GM23338 (cell line): ENCODE measurements at regions not wholly inside any gene's neighbourhood (a gene's known extent, or its start where the extent isn't known, plus 50 kb on each side); places are given as distances from the start of the nearest gene placed in this dataset.

Experiments
- ATAC-seq: fragments of 200-7000 bp; cut with Tn5 transposase; 3 replicates; pipeline ENCODE4 v1.9.1; 2020
- DNase-seq: peaks from one replicate; pipeline ENCODE4 v3.0.0-alpha.2; 2015; ENCODE audit warnings: low spot score
- H2AFZ ChIP-seq: fragments of 200-600 bp; sonication (generic); 2 replicates; pipeline ENCODE4 v1.8.0; 2016; ENCODE audit warnings: antibody characterized with exemption, mild to moderate bottlenecking, moderate library complexity
- H3F3A ChIP-seq: fragments of 200-600 bp; sonication (generic); replicated peaks from 2 replicates; pipeline ENCODE4 v1.8.0; 2017; ENCODE audit warnings: antibody characterized with exemption, mixed run types, low read depth
- H3K27ac ChIP-seq: fragments of 200-600 bp; sonication (generic); 2 replicates; pipeline ENCODE4 v1.6.1; 2016; ENCODE audit warnings: low read depth
- H3K27me3 ChIP-seq: fragments of 200-600 bp; sonication (generic); 2 replicates; pipeline ENCODE4 v1.8.0; 2016; ENCODE audit warnings: mild to moderate bottlenecking, mixed run types, moderate library complexity; ENCODE audit not compliant: insufficient read depth
- H3K36me3 ChIP-seq: fragments of 200-600 bp; sonication (generic); 2 replicates; pipeline ENCODE4 v1.8.0; 2016; ENCODE audit warnings: mild to moderate bottlenecking; ENCODE audit not compliant: insufficient read depth
- H3K4me1 ChIP-seq: fragments of 200-600 bp; sonication (generic); 2 replicates; pipeline ENCODE4 v1.8.0; 2016; ENCODE audit warnings: mild to moderate bottlenecking, moderate library complexity; ENCODE audit not compliant: insufficient read depth
- H3K4me2 ChIP-seq: fragments of 200-600 bp; sonication (generic); 2 replicates; pipeline ENCODE4 v1.7.1; 2017; ENCODE audit warnings: mixed run types
- H3K4me3 ChIP-seq: fragments of 200-600 bp; sonication (generic); 2 replicates; pipeline ENCODE4 v1.6.1; 2016; ENCODE audit warnings: mixed run types
- H3K79me2 ChIP-seq: fragments of 200-600 bp; sonication (generic); replicated peaks from 2 replicates; pipeline ENCODE4 v1.8.0; 2017; ENCODE audit warnings: mild to moderate bottlenecking; ENCODE audit not compliant: insufficient read depth
- H3K9me2 ChIP-seq: fragments of 200-600 bp; sonication (generic); 2 replicates; pipeline ENCODE4 v1.8.0; 2017; ENCODE audit not compliant: insufficient read depth
- H4K20me1 ChIP-seq: fragments of 200-600 bp; sonication (generic); replicated peaks from 2 replicates; pipeline ENCODE4 v1.8.0; 2017; ENCODE audit warnings: mild to moderate bottlenecking; ENCODE audit not compliant: insufficient read depth
- H3K27ac Mint-ChIP-seq: 2 replicates; pipeline ENCODE4 v1.8.0; 2020; ENCODE audit warnings: inconsistent platforms, mild to moderate bottlenecking, moderate library complexity, mixed read lengths
- H3K27me3 Mint-ChIP-seq: 3 replicates; pipeline ENCODE4 v1.8.0; 2022; ENCODE audit warnings: low read depth, mild to moderate bottlenecking, moderate library complexity, mixed read lengths, inconsistent platforms; ENCODE audit not compliant: insufficient read depth, poor library complexity
- H3K36me3 Mint-ChIP-seq: 3 replicates; pipeline ENCODE4 v1.8.0; 2021; ENCODE audit warnings: low read depth, mild to moderate bottlenecking, inconsistent platforms, moderate library complexity, mixed read lengths
- H3K4me1 Mint-ChIP-seq: 3 replicates; pipeline ENCODE4 v1.8.0; 2020; ENCODE audit warnings: mild to moderate bottlenecking, inconsistent platforms, mixed read lengths
- H3K4me3 Mint-ChIP-seq: 3 replicates; pipeline ENCODE4 v1.8.0; 2021; ENCODE audit warnings: moderate library complexity, mild to moderate bottlenecking, inconsistent platforms, mixed read lengths
- H3K9me3 Mint-ChIP-seq: 3 replicates; pipeline ENCODE4 v1.8.0; 2020; ENCODE audit warnings: moderate library complexity, mild to moderate bottlenecking, inconsistent platforms, mixed read lengths
- CREB1 ChIP-seq: fragments of 250-450 bp; sonication (Bioruptor Pico); IDR thresholded peaks from 2 replicates; pipeline ENCODE4 v1.5.0; 2020; ENCODE audit warnings: low read depth, mild to moderate bottlenecking, moderate library complexity
- CTCF ChIP-seq, 2 experiments: fragments of 200-600 bp in 1 of 2; sonication (generic) in 1 of 2; conservative IDR thresholded peaks; 2 replicates each; pipeline versions ENCODE4 v1.5.1 to v1.6.1; 2016 to 2017; ENCODE audit warnings: antibody characterized with exemption in 2 of 2, low read depth in 2 of 2, mild to moderate bottlenecking in 2 of 2, moderate library complexity in 1 of 2
- EZH2phosphoT487 ChIP-seq: fragments of 200-600 bp; sonication (generic); IDR thresholded peaks from one replicate; pipeline ENCODE4 v1.8.1; 2018; ENCODE audit warnings: antibody characterized with exemption; ENCODE audit not compliant: unreplicated experiment
- JUNB ChIP-seq: IDR thresholded peaks from one replicate; pipeline ENCODE4 v1.6.1; 2016; ENCODE audit warnings: antibody characterized with exemption; ENCODE audit not compliant: unreplicated experiment
- REST ChIP-seq: IDR thresholded peaks from one replicate; pipeline ENCODE4 v1.6.1; 2018; ENCODE audit warnings: antibody characterized with exemption; ENCODE audit not compliant: unreplicated experiment
- STAT1 ChIP-seq: IDR thresholded peaks from one replicate; pipeline ENCODE4 v1.6.1; 2016; ENCODE audit warnings: antibody characterized with exemption; ENCODE audit not compliant: unreplicated experiment
- ZNF114 ChIP-seq: fragments of 250-450 bp; sonication (Bioruptor Pico); IDR thresholded peaks from 2 replicates; pipeline ENCODE4 v1.5.0; 2020; ENCODE audit warnings: mild to moderate bottlenecking, moderate library complexity
- ZNF331 ChIP-seq: fragments of 250-450 bp; sonication (Bioruptor Pico); IDR thresholded peaks from 2 replicates; pipeline ENCODE4 v1.5.0; 2020; ENCODE audit warnings: low read depth, mild to moderate bottlenecking, moderate library complexity
- ZNF462 ChIP-seq: fragments of 250-450 bp; sonication (Bioruptor Pico); IDR thresholded peaks from 2 replicates; pipeline ENCODE4 v1.5.0; 2020; ENCODE audit warnings: mild to moderate bottlenecking, moderate library complexity

- Mint-ChIP-seq H3K27ac (no peak overlapping the region), H3K4me3 (no peak overlapping the region)
- H3K4me2 ChIP-seq, result no peak overlapping the region
These were observed 581.0 kb downstream of the ELAVL2 start for GRCh38 chr9:23245067-23245466.

More at GRCh38 chr9:23245067-23245466, 581.0 kb downstream of the ELAVL2 start:
- Mint-ChIP-seq H3K36me3 (no peaks in the 10 kb centered on the region; the same call in 1 of the 3 replicates), H3K27me3 (no peaks in the 10 kb centered on the region), H3K9me3 (peaks cover 3% of the 10 kb centered on the region; the same call in 2 of the 3 replicates), H3K4me1 (no peaks in the 10 kb centered on the region)
- H3K27me3 ChIP-seq, result no peaks in the 10 kb centered on the region
- DNase-seq (no peak), ATAC-seq (no peak)
- no peak overlapping the region for H3K27ac ChIP-seq
- TF ChIP-seq ZNF114 (CRISPR knock-in tag) (no peak), STAT1 (no peak), ZNF331 (CRISPR knock-in tag) (no peak), JUNB (no peak), ZNF462 (CRISPR knock-in tag) (no peak), REST (no peak), EZH2phosphoT487 (no peak), CREB1 (CRISPR knock-in tag) (no peak), CTCF (conservative IDR thresholded peaks at IDR 0.05; ENCODE audit: low read depth in 2 of 2) (no peak)
- no peak overlapping the region for H3K4me3 ChIP-seq
- no peaks in the 10 kb centered on the region for H3K4me1 ChIP-seq
- H2AFZ ChIP-seq, result no peak overlapping the region
- H3F3A ChIP-seq, result no peaks in the 10 kb centered on the region
- no peaks in the 10 kb centered on the region for H3K36me3 ChIP-seq
- no peaks in the 10 kb centered on the region; the same call in 1 of the 2 replicates for H3K9me2 ChIP-seq
- no peaks in the 10 kb centered on the region for H4K20me1 ChIP-seq
- H3K79me2 ChIP-seq, result no peaks in the 10 kb centered on the region
